KMS-11 (cell line): ENCODE measurements at regions not wholly inside any gene's neighbourhood (a gene's known extent, or its start where the extent isn't known, plus 50 kb on each side); places are given as distances from the start of the nearest gene placed in this dataset.

ENCODE experiments used
- H2AFZ ChIP-seq: fragments of 200-600 bp; sonication (generic); 2 replicates; pipeline ENCODE4 v1.6.1; 2016; ENCODE audit warnings: antibody characterized with exemption, mixed run types, low read depth
- H3K27ac ChIP-seq: fragments of 200-600 bp; sonication (generic); 2 replicates; pipeline ENCODE4 v1.6.1; 2016; ENCODE audit warnings: mild to moderate bottlenecking, mixed run types
- H3K27me3 ChIP-seq: fragments of 200-600 bp; sonication (generic); 2 replicates; pipeline ENCODE4 v1.6.1; 2017; ENCODE audit warnings: mild to moderate bottlenecking, low read depth, mixed run types, moderate library complexity; ENCODE audit not compliant: insufficient read depth
- H3K36me3 ChIP-seq: fragments of 200-600 bp; sonication (generic); 2 replicates; pipeline ENCODE4 v1.6.1; 2017; ENCODE audit warnings: mild to moderate bottlenecking, mixed run types; ENCODE audit not compliant: insufficient read depth
- H3K4me1 ChIP-seq: fragments of 200-600 bp; sonication (generic); 2 replicates; pipeline ENCODE4 v1.6.1; 2016; ENCODE audit warnings: mild to moderate bottlenecking, low read depth, mixed run types; ENCODE audit not compliant: poor library complexity, severe bottlenecking
- H3K4me2 ChIP-seq: fragments of 200-600 bp; sonication (generic); 2 replicates; pipeline ENCODE4 v1.7.0; 2016; ENCODE audit warnings: mild to moderate bottlenecking, mixed run types
- H3K4me3 ChIP-seq: fragments of 200-600 bp; sonication (generic); IDR thresholded peaks from 2 replicates; pipeline ENCODE4 v1.6.1; 2017; ENCODE audit warnings: low read depth, low read length, mixed read lengths; ENCODE audit not compliant: insufficient read depth
- H3K79me2 ChIP-seq: fragments of 200-600 bp; sonication (generic); 2 replicates; pipeline ENCODE4 v1.6.1; 2016; ENCODE audit warnings: low read depth, mixed run types; ENCODE audit not compliant: insufficient read depth
- H3K9ac ChIP-seq: fragments of 200-600 bp; sonication (generic); 2 replicates; pipeline ENCODE4 v1.6.1; 2016; ENCODE audit warnings: mild to moderate bottlenecking, mixed run types
- H4K20me1 ChIP-seq: fragments of 200-600 bp; sonication (generic); 2 replicates; pipeline ENCODE4 v1.6.1; 2016; ENCODE audit warnings: mild to moderate bottlenecking, mixed run types; ENCODE audit not compliant: insufficient read depth
- CTCF ChIP-seq: fragments of 200-600 bp; sonication (generic); conservative IDR thresholded peaks from 2 replicates; pipeline ENCODE4 v1.6.1; 2017; ENCODE audit warnings: low read depth, mild to moderate bottlenecking, antibody characterized with exemption, low read length, moderate library complexity, mixed read lengths

- TF ChIP-seq CTCF = no peak
- Histone ChIP-seq H3K9ac (no peak overlapping the region), H3K36me3 (no peaks in the 10 kb centered on the region), H4K20me1 (no peaks in the 10 kb centered on the region), H3K4me3 (no peak overlapping the region), H3K27ac (no peak overlapping the region), H2AFZ (no peak overlapping the region), H3K79me2 (no peaks in the 10 kb centered on the region), H3K4me2 (no peak overlapping the region), H3K27me3 (no peaks in the 10 kb centered on the region), H3K4me1 (no peaks in the 10 kb centered on the region)
Observed at GRCh38 chr12:24268663-24269186, 319.3 kb upstream of the SOX5 start.

- Histone ChIP-seq H3K27me3 (no peaks in the 10 kb centered on the region), H4K20me1 (no peaks in the 10 kb centered on the region), H3K4me1 (no peaks in the 10 kb centered on the region), H3K79me2 (no peaks in the 10 kb centered on the region), H3K36me3 (no peaks in the 10 kb centered on the region), H3K27ac (no peak overlapping the region), H3K9ac (no peak overlapping the region), H3K4me2 (no peak overlapping the region), H2AFZ (no peak overlapping the region), H3K4me3 (no peak overlapping the region)
- no peak for TF ChIP-seq CTCF
Observed at GRCh38 chr12:24266982-24267381, 317.5 kb upstream of the SOX5 start.

- no peak overlapping the region for H3K27ac ChIP-seq
- no peak overlapping the region for H3K9ac ChIP-seq
- H3K36me3 ChIP-seq = no peaks in the 10 kb centered on the region
- H4K20me1 ChIP-seq = no peaks in the 10 kb centered on the region
- no peaks in the 10 kb centered on the region for H3K4me1 ChIP-seq
- H3K4me2 ChIP-seq = no peak overlapping the region
- H3K27me3 ChIP-seq = no peaks in the 10 kb centered on the region
- no peaks in the 10 kb centered on the region for H3K79me2 ChIP-seq
- H3K4me3 ChIP-seq = no peak overlapping the region
- H2AFZ ChIP-seq = no peak overlapping the region
- TF ChIP-seq CTCF = no peak
Observed at GRCh38 chr12:24256684-24257083, 307.2 kb upstream of the SOX5 start.

GRCh38 chr12:24255920-24256665 lies 306.6 kb upstream of the SOX5 start:
- H3K27me3 ChIP-seq = no peaks in the 10 kb centered on the region

More at GRCh38 chr12:24255920-24256665, 306.6 kb upstream of the SOX5 start:
- H4K20me1 ChIP-seq = no peaks in the 10 kb centered on the region
- H3K4me1 ChIP-seq = no peaks in the 10 kb centered on the region
- H3K79me2 ChIP-seq = no peaks in the 10 kb centered on the region
- H3K4me2 ChIP-seq = no peak overlapping the region
- no peak overlapping the region for H3K9ac ChIP-seq
- H3K27ac ChIP-seq = no peak overlapping the region
- H3K4me3 ChIP-seq = no peak overlapping the region
- no peaks in the 10 kb centered on the region for H3K36me3 ChIP-seq
- no peak overlapping the region for H2AFZ ChIP-seq
- TF ChIP-seq CTCF = no peak
